ENCODE measurements at regions not wholly inside any gene's neighbourhood (a gene's known extent, or its start where the extent isn't known, plus 50 kb on each side); places are given as distances from the start of the nearest gene placed in this dataset.

DNA sequence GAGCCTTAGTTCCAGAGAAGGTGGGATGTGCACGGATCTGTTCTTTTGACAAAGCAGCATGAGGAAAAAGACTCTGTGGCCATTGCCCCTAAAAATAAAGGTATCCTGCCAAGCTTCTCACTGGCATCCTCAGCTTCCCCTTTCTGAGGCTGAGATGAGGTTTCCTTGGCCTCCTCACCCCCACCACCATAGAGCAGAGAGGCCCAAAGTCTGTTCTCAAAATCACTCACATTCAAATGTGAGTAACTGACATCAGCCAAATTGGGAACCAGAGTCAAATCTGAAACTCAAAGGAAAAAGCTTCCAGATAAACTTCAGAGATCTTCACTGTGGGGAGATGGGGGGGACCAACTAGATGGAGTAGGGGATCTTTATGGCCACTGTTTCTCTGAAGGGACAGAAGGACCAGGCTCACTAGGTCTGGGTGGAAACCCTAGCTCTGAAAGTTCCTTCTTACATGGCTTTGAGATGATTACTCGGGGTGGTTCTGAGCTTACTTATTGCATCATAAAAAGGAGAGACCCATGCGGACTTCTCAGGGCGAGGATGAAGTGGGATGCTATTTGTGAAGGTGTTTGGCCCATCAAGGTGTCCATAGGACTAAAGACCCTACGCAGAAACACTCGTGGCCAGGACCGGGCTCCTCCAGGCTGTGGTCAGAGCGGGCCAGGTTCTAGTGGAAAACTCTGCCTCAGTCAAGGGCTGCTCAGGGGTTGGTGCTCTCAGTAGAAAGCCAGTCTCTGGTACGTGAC, 61.5 kb upstream of the MEF2A start:
- ChIA-PET CTCF (interaction anchor here (0.8 to 1.3 kb wide), 2 partner anchors 8 to 231 kb away, joined by 3 read pairs; no protein-coding TSS in a partner anchor), POLR2A (no interaction called here)
- TF ChIP-seq, protein P1, sequence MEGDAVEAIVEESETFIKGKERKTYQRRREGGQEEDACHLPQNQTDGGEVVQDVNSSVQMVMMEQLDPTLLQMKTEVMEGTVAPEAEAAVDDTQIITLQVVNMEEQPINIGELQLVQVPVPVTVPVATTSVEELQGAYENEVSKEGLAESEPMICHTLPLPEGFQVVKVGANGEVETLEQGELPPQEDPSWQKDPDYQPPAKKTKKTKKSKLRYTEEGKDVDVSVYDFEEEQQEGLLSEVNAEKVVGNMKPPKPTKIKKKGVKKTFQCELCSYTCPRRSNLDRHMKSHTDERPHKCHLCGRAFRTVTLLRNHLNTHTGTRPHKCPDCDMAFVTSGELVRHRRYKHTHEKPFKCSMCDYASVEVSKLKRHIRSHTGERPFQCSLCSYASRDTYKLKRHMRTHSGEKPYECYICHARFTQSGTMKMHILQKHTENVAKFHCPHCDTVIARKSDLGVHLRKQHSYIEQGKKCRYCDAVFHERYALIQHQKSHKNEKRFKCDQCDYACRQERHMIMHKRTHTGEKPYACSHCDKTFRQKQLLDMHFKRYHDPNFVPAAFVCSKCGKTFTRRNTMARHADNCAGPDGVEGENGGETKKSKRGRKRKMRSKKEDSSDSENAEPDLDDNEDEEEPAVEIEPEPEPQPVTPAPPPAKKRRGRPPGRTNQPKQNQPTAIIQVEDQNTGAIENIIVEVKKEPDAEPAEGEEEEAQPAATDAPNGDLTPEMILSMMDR (IDR thresholded peaks at IDR 0.05; ENCODE audit: insufficient read depth, low read depth, low read length): no peak
- no peaks in the 10 kb centered on the region for H3K36me3 ChIP-seq (ENCODE audit: control insufficient read depth, insufficient read depth, low read length)
- no peak for DNase-seq (ENCODE audit: low read depth)
- no peak overlapping the region for H3K4me3 ChIP-seq (ENCODE audit: low read depth, low read length)
- no peaks in the 10 kb centered on the region; the same call in none of the 2 replicates for H3K27me3 ChIP-seq (ENCODE audit: control insufficient read depth, insufficient read depth, low read length)

DNA sequence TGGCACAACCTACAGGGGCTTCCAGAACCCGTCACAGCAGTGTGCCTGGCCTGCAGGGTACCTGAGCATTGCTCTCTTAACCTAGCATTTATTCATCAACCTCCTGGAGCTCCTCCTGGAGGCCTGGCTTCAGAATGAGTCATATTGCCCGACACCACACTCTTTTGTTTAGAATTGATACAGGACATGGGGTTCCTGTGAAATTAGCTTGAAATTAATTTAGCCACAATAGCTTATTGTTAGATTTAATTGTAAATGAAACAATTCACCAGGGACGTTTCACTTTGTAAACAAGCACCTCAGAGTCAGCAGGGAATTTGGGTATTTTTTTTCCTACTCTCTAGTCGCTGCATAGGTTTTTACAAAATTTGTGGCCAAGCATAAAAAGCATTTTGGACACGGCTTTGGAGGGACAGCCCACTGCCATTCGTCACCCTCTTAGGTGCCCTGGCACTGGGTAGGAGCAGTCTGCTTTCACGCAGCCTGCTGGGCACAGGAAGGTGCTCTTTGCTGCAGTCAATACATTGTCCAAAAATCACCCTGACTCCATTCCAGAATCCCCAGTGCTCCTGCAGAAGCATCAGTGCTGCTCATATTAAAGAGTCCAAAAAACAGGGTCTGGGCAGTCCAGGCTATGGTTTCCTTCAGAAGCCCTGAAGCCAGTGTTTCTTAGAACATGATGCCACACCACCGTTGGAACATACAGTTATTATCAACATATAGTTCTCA, 60.8 kb upstream of the MEF2A start:
- TF ChIP-seq, protein P1 (IDR thresholded peaks at IDR 0.05; ENCODE audit: insufficient read depth, low read depth, low read length): 0 out of 2 replicates have a peak, but pooled peaks have one; percentile 3
- Histone ChIP-seq H3K27me3 (ENCODE audit: control insufficient read depth, insufficient read depth, low read length) (no peaks in the 10 kb centered on the region; the same call in none of the 2 replicates), H3K4me3 (ENCODE audit: low read depth, low read length) (no peak overlapping the region), H3K36me3 (ENCODE audit: control insufficient read depth, insufficient read depth, low read length) (no peaks in the 10 kb centered on the region)
- ChIA-PET POLR2A (no interaction called here), CTCF (interaction anchor here (0.8 to 1.3 kb wide), 2 partner anchors 9 to 232 kb away, joined by 3 read pairs; no protein-coding TSS in a partner anchor)
- no peak for DNase-seq (ENCODE audit: low read depth)

DNA sequence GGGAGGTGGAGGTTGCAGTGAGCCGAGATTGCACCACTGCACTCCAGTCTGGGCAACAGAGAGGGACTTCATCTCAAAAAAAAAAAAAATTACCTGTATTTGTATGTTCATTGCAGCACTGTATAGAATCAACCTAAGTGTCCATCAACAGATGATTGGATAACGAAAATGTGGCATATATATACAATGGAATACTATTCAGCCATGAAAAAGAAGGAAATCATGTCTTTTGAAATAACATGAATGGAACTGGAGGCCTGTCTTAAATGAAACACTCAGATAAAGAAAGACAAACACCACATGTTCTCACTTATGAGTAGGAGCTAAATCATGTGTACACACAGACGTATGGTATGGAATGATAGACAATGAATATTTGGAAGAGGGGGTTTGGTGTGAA, 59.4 kb upstream of the MEF2A start:
- DNase-seq (ENCODE audit: low read depth): no peak
- ChIA-PET CTCF (interaction anchor here (1.1 to 1.4 kb wide), 2 partner anchors 220 to 232 kb away, joined by 3 to 4 read pairs; no protein-coding TSS in a partner anchor), POLR2A (no interaction called here)
- H3K36me3 ChIP-seq (ENCODE audit: control insufficient read depth, insufficient read depth, low read length): no peaks in the 10 kb centered on the region
- TF ChIP-seq, protein P1 (IDR thresholded peaks at IDR 0.05; ENCODE audit: insufficient read depth, low read depth, low read length): no peak
- no peaks in the 10 kb centered on the region; the same call in none of the 2 replicates for H3K27me3 ChIP-seq (ENCODE audit: control insufficient read depth, insufficient read depth, low read length)
- no peak overlapping the region for H3K4me3 ChIP-seq (ENCODE audit: low read depth, low read length)

DNA sequence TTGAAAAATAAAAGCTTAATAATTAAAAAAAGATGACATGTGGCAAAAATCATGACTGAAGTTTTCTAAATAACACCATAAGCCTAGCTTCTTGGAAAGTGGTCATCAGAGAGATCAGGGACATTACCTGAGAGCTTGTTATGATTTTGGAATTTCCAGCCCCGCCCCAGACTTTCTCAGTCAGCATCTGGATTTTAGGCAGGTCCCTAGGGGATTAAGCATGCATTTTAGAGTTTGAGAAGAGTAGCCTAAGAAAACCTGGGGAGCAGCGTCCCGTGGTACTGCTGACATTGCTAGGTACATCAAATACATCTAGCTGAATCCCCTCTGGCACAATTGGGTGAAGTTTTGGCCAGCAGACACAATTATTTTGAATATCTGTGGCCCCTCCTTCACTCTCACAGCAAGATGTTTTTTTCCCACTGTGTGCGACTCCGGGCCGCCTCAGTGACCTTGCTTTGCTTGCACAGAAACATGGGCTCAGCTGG, 58.7 kb upstream of the MEF2A start:
- no peak overlapping the region for H3K4me3 ChIP-seq (ENCODE audit: low read depth, low read length)
- no peak for DNase-seq (ENCODE audit: low read depth)
- no peaks in the 10 kb centered on the region for H3K36me3 ChIP-seq (ENCODE audit: control insufficient read depth, insufficient read depth, low read length)
- TF ChIP-seq, protein P1 (IDR thresholded peaks at IDR 0.05; ENCODE audit: insufficient read depth, low read depth, low read length): no peak
- CTCF ChIA-PET: interaction anchor here (1.1 to 1.4 kb wide), 2 partner anchors 220 to 233 kb away, joined by 3 to 4 read pairs; no protein-coding TSS in a partner anchor
- POLR2A ChIA-PET: no interaction called here
- H3K27me3 ChIP-seq (ENCODE audit: control insufficient read depth, insufficient read depth, low read length): no peaks in the 10 kb centered on the region; the same call in none of the 2 replicates

Data from BJ (cell line).